DOHH2 (cell line): ENCODE measurements at regions not wholly inside any gene's neighbourhood (a gene's known extent, or its start where the extent isn't known, plus 50 kb on each side); places are given as distances from the start of the nearest gene placed in this dataset.

Experiments
- H3F3A ChIP-seq: fragments of 200-600 bp; sonication (generic), shearing (Covaris generic); 2 replicates; pipeline ENCODE4 v1.6.0; 2016; ENCODE audit warnings: antibody characterized with exemption, mild to moderate bottlenecking; ENCODE audit not compliant: control insufficient read depth, insufficient read depth
- H3K27ac ChIP-seq: fragments of 200-600 bp; sonication (generic); 2 replicates; pipeline ENCODE4 v1.5.1; 2014; ENCODE audit warnings: low read depth, mild to moderate bottlenecking, low read length, moderate library complexity
- H3K27me3 ChIP-seq: fragments of 200-600 bp; sonication (generic); 2 replicates; pipeline ENCODE4 v1.6.1; 2014; ENCODE audit warnings: mild to moderate bottlenecking, low read length, mixed read lengths; ENCODE audit not compliant: control insufficient read depth
- H3K36me3 ChIP-seq: fragments of 200-600 bp; sonication (generic); 2 replicates; pipeline ENCODE4 v1.6.1; 2014; ENCODE audit warnings: mild to moderate bottlenecking, low read length, moderate library complexity, mixed read lengths; ENCODE audit not compliant: control insufficient read depth
- H3K4me1 ChIP-seq: fragments of 200-600 bp; sonication (generic); 2 replicates; pipeline ENCODE4 v1.6.1; 2014; ENCODE audit warnings: mild to moderate bottlenecking, low read length, mixed read lengths; ENCODE audit not compliant: control insufficient read depth
- H3K4me2 ChIP-seq: fragments of 200-600 bp; sonication (generic); 2 replicates; pipeline ENCODE4 v1.6.0; 2014; ENCODE audit warnings: mild to moderate bottlenecking, low read length, moderate library complexity
- H3K4me3 ChIP-seq: fragments of 200-600 bp; sonication (generic); 2 replicates; pipeline ENCODE4 v1.5.1; 2014; ENCODE audit warnings: mild to moderate bottlenecking, low read length, mixed read lengths
- H3K79me2 ChIP-seq: fragments of 200-600 bp; sonication (generic); 2 replicates; pipeline ENCODE4 v1.6.1; 2014; ENCODE audit warnings: mild to moderate bottlenecking, low read length, mixed read lengths; ENCODE audit not compliant: control insufficient read depth
- H3K9me2 ChIP-seq: fragments of 200-600 bp; sonication (generic); replicated peaks from 2 replicates; pipeline ENCODE4 v1.6.1; 2014; ENCODE audit warnings: mild to moderate bottlenecking, low read length, mixed read lengths; ENCODE audit not compliant: control insufficient read depth
- H3K9me3 ChIP-seq: fragments of 200-600 bp; sonication (generic); 2 replicates; pipeline ENCODE4 v1.6.1; 2014; ENCODE audit warnings: antibody characterized with exemption, low read length, mixed read lengths; ENCODE audit not compliant: control insufficient read depth, insufficient read depth
- H4K20me1 ChIP-seq: fragments of 200-600 bp; sonication (generic); 2 replicates; pipeline ENCODE4 v1.6.0; 2014; ENCODE audit warnings: low read depth, mild to moderate bottlenecking, antibody characterized with exemption, low read length, moderate library complexity; ENCODE audit not compliant: control insufficient read depth, insufficient read depth
- EZH2phosphoT487 ChIP-seq: fragments of 200-600 bp; sonication (generic); IDR thresholded peaks from 2 replicates; pipeline ENCODE4 v1.6.1; 2017; ENCODE audit warnings: borderline replicate concordance, mild to moderate bottlenecking, antibody characterized with exemption, low read length, moderate library complexity, mixed read lengths
- TF ChIP-seq, protein P1 (sequence below): fragments of 200-600 bp; sonication (generic); IDR thresholded peaks from one replicate; pipeline ENCODE4 v1.5.1; 2014; ENCODE audit warnings: antibody characterized with exemption, mild to moderate bottlenecking, low read depth, low read length; ENCODE audit not compliant: poor library complexity, severe bottlenecking

DNA sequence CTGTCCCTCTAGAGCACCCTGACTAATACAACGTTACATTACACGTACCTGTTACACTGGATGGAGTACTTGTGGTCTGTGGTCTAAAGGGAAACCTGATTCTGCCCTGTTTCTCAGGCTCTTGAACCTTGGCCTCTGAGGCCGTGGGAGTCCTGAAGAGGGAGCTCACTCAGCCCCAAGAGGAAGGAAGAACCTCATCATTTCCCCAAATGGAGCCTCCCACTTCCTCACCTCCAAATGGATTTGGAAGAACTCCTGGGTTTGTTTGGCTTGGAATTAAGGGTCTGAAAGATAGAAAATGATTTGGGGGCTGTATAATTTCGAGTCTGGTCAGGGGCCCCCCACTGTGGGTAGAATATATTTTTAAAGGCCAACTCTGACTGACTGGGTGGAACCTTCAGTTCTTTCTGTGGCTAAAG lies 200.2 kb downstream of the SEMA6A start:
- Histone ChIP-seq H3K4me1 (peaks cover 24% of the 10 kb centered on the region), H3K9me3 (no peaks in the 10 kb centered on the region), H4K20me1 (no peaks in the 10 kb centered on the region), H3K27me3 (no peaks in the 10 kb centered on the region), H3K27ac (no peak overlapping the region), H3K4me2 (no peak overlapping the region), H3K79me2 (no peaks in the 10 kb centered on the region), H3K4me3 (no peak overlapping the region), H3F3A (no peaks in the 10 kb centered on the region), H3K36me3 (no peaks in the 10 kb centered on the region), H3K9me2 (no peaks in the 10 kb centered on the region)
- no peak for TF ChIP-seq EZH2phosphoT487
- TF ChIP-seq, protein P1, sequence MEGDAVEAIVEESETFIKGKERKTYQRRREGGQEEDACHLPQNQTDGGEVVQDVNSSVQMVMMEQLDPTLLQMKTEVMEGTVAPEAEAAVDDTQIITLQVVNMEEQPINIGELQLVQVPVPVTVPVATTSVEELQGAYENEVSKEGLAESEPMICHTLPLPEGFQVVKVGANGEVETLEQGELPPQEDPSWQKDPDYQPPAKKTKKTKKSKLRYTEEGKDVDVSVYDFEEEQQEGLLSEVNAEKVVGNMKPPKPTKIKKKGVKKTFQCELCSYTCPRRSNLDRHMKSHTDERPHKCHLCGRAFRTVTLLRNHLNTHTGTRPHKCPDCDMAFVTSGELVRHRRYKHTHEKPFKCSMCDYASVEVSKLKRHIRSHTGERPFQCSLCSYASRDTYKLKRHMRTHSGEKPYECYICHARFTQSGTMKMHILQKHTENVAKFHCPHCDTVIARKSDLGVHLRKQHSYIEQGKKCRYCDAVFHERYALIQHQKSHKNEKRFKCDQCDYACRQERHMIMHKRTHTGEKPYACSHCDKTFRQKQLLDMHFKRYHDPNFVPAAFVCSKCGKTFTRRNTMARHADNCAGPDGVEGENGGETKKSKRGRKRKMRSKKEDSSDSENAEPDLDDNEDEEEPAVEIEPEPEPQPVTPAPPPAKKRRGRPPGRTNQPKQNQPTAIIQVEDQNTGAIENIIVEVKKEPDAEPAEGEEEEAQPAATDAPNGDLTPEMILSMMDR, result no peak

DNA sequence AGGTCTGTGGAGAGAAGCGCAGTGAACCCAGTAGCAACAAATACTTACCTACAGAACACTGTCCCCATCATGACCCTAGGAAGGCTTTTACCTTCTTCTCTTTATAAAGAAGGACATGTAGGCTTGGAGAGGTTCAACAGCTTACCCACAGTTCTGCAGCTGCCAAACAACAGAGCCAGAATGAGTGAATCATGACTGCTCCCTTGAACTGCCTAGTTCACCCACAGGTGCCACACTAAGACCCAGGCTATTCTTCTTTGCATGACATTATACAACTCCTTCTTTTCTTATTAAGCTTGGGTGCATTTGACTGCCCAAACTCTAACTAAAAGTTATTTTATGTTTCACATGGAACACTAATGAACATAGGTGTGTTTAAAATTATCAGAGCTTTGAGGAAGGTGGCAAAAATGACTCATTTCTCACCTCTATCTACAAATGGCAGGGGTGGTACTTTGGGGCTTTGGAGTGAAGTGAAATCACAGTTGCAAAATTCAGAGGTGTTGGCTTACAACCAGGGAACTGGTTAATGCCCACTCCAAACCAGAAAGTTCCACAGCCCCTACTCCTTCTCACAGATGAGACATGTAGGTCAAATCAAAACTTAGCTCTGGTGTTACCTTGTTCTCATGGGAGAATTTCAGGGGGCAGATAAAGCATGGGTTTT lies 201.6 kb downstream of the SEMA6A start:
- Histone ChIP-seq H3K4me3 (no peak overlapping the region), H3K27ac (no peak overlapping the region), H3K79me2 (no peaks in the 10 kb centered on the region), H3K4me1 (peaks cover 24% of the 10 kb centered on the region), H3K36me3 (no peaks in the 10 kb centered on the region), H3K27me3 (no peaks in the 10 kb centered on the region), H3K9me2 (no peaks in the 10 kb centered on the region), H3K4me2 (no peak overlapping the region), H3F3A (no peaks in the 10 kb centered on the region), H3K9me3 (no peaks in the 10 kb centered on the region), H4K20me1 (no peaks in the 10 kb centered on the region)
- TF ChIP-seq EZH2phosphoT487, result no peak
- TF ChIP-seq, protein P1, result no peak

DNA sequence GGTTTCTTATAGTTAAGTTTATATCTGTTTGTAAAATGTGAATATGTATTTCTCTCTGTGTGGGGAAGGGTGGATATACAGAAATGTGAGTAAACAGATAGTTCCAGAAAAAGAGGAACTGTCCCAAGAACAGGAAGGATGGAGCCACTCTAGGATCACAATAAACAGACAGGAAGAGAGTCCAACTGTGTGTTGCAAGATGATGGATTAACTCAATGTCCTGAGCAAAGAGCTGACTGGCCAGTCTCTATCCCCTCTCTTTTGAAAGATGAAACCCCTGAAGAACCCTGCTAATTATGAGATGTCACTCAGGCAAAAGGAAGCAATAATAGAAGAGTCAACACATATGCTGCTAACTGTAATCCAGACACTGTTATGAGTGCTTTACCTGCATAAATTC lies 202.7 kb downstream of the SEMA6A start:
- no peaks in the 10 kb centered on the region for H3K9me2 ChIP-seq
- H3F3A ChIP-seq, result no peaks in the 10 kb centered on the region
- no peak overlapping the region for H3K4me2 ChIP-seq
- H4K20me1 ChIP-seq, result no peaks in the 10 kb centered on the region
- no peaks in the 10 kb centered on the region for H3K27me3 ChIP-seq
- no peaks in the 10 kb centered on the region for H3K79me2 ChIP-seq
- peaks cover 24% of the 10 kb centered on the region for H3K4me1 ChIP-seq
- H3K27ac ChIP-seq, result no peak overlapping the region
- TF ChIP-seq, protein P1, result no peak
- H3K4me3 ChIP-seq, result no peak overlapping the region
- H3K36me3 ChIP-seq, result no peaks in the 10 kb centered on the region
- H3K9me3 ChIP-seq, result no peaks in the 10 kb centered on the region
